ENCODE measurements at regions not wholly inside any gene's neighbourhood (a gene's known extent, or its start where the extent isn't known, plus 50 kb on each side); places are given as distances from the start of the nearest gene placed in this dataset.

DNA sequence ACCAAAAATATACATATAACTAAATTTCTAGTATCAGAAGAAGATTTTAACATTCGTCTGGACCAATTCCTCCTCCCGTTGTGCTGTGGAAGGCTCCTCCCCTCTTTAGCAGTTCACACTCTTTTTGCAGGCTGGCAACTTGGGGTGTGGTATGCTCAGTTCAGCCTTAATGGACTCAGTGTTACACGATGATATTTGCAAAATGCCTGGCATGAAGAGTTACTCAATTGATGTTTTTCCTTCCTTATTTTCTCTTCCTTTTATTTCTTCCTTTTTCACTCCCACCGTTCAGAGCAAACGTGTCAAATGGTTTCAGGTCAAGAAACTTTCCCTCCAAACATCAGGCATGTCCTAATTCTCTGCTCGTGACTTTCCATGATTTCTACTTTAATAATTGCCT lies 248.3 kb downstream of the PHF14 start:
- intact Hi-C loops (cut with micrococcal nuclease) = no loop called here
- H3K27me3 Mint-ChIP-seq (ENCODE audit: insufficient read depth) = peaks cover 6% of the 10 kb centered on the region
- H3K4me3 Mint-ChIP-seq = no peak overlapping the region
- no peaks in the 10 kb centered on the region for H3K4me1 Mint-ChIP-seq (ENCODE audit: low read depth)
- no peak overlapping the region for H3K27ac Mint-ChIP-seq
- H3K9me3 Mint-ChIP-seq = no peaks in the 10 kb centered on the region
- H3K36me3 Mint-ChIP-seq (ENCODE audit: low read depth) = no peaks in the 10 kb centered on the region
- DNase-seq (ENCODE audit: low spot score) = no peak

DNA sequence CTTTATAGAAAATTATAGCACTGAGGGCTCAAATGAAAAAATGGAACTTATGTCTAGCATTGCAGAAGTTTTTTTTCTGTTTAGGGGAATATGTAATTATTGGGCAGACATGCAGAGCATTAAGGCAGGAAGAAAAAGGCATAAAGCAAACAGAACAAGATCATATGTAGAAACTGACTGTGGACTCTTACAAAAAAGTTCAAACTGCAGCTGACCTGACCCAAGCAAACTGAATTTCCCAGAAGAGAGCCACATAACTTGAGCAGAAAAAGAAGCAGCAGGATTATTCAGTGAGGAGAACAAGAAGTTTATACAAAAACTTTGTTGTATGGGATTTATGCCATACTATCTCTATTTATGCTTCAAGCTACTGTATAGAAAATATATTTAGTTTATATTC lies 250.9 kb downstream of the PHF14 start:
- Mint-ChIP-seq H3K4me1 (ENCODE audit: low read depth) (no peaks in the 10 kb centered on the region), H3K36me3 (ENCODE audit: low read depth) (no peaks in the 10 kb centered on the region), H3K9me3 (no peaks in the 10 kb centered on the region), H3K4me3 (no peak overlapping the region), H3K27me3 (ENCODE audit: insufficient read depth) (peaks cover 6% of the 10 kb centered on the region), H3K27ac (no peak overlapping the region)
- DNase-seq (ENCODE audit: low spot score) = no peak
- intact Hi-C loops (cut with micrococcal nuclease) = no loop called here

GRCh38 chr7:11228515-11228914 lies 254.8 kb downstream of the PHF14 start:
- H3K27me3 Mint-ChIP-seq (ENCODE audit: insufficient read depth) = peaks cover 4% of the 10 kb centered on the region
- no peaks in the 10 kb centered on the region for H3K9me3 Mint-ChIP-seq
- H3K4me3 Mint-ChIP-seq = no peak overlapping the region
- no peak overlapping the region for H3K27ac Mint-ChIP-seq
- no peaks in the 10 kb centered on the region for H3K4me1 Mint-ChIP-seq (ENCODE audit: low read depth)
- no peaks in the 10 kb centered on the region for H3K36me3 Mint-ChIP-seq (ENCODE audit: low read depth)
- no peak for DNase-seq (ENCODE audit: low spot score)
- intact Hi-C loops (cut with micrococcal nuclease) = no loop called here

GRCh38 chr7:11231190-11231589 lies 257.5 kb downstream of the PHF14 start:
- no peaks in the 10 kb centered on the region for H3K36me3 Mint-ChIP-seq (ENCODE audit: low read depth)
- intact Hi-C loops (cut with micrococcal nuclease) = no loop called here
- peaks cover 5% of the 10 kb centered on the region for H3K27me3 Mint-ChIP-seq (ENCODE audit: insufficient read depth)
- DNase-seq (ENCODE audit: low spot score) = no peak
- no peaks in the 10 kb centered on the region for H3K9me3 Mint-ChIP-seq
- no peak overlapping the region for H3K4me3 Mint-ChIP-seq
- no peaks in the 10 kb centered on the region for H3K4me1 Mint-ChIP-seq (ENCODE audit: low read depth)
- no peak overlapping the region for H3K27ac Mint-ChIP-seq

- Mint-ChIP-seq H3K9me3 (no peaks in the 10 kb centered on the region), H3K27ac (no peak overlapping the region), H3K36me3 (ENCODE audit: low read depth) (no peaks in the 10 kb centered on the region), H3K27me3 (ENCODE audit: insufficient read depth) (peaks cover 5% of the 10 kb centered on the region), H3K4me1 (ENCODE audit: low read depth) (no peaks in the 10 kb centered on the region), H3K4me3 (no peak overlapping the region)
- no peak for DNase-seq (ENCODE audit: low spot score)
- intact Hi-C loops (cut with micrococcal nuclease) = no loop called here
Measured at GRCh38 chr7:11232462-11232861, 258.8 kb downstream of the PHF14 start.

GRCh38 chr7:11233871-11234270 lies 260.2 kb downstream of the PHF14 start:
- no peaks in the 10 kb centered on the region for H3K36me3 Mint-ChIP-seq (ENCODE audit: low read depth)
- H3K4me3 Mint-ChIP-seq = no peak overlapping the region
- H3K9me3 Mint-ChIP-seq = no peaks in the 10 kb centered on the region
- H3K27ac Mint-ChIP-seq = no peak overlapping the region
- H3K4me1 Mint-ChIP-seq (ENCODE audit: low read depth) = no peaks in the 10 kb centered on the region
- peaks cover 7% of the 10 kb centered on the region for H3K27me3 Mint-ChIP-seq (ENCODE audit: insufficient read depth)
- intact Hi-C loops (cut with micrococcal nuclease) = no loop called here
- DNase-seq (ENCODE audit: low spot score) = no peak

- Mint-ChIP-seq H3K4me3 (no peak overlapping the region), H3K27ac (no peak overlapping the region), H3K27me3 (ENCODE audit: insufficient read depth) (peaks cover 5% of the 10 kb centered on the region), H3K9me3 (no peaks in the 10 kb centered on the region), H3K4me1 (ENCODE audit: low read depth) (no peaks in the 10 kb centered on the region), H3K36me3 (ENCODE audit: low read depth) (no peaks in the 10 kb centered on the region)
- intact Hi-C loops (cut with micrococcal nuclease) = no loop called here
- no peak for DNase-seq (ENCODE audit: low spot score)
Measured at GRCh38 chr7:11235491-11235890, 261.8 kb downstream of the PHF14 start.

- H3K27ac Mint-ChIP-seq = no peak overlapping the region
- no peaks in the 10 kb centered on the region for H3K9me3 Mint-ChIP-seq
- H3K36me3 Mint-ChIP-seq (ENCODE audit: low read depth) = no peaks in the 10 kb centered on the region
- intact Hi-C loops (cut with micrococcal nuclease) = no loop called here
- no peak for DNase-seq (ENCODE audit: low spot score)
- no peak overlapping the region for H3K4me3 Mint-ChIP-seq
- no peaks in the 10 kb centered on the region for H3K4me1 Mint-ChIP-seq (ENCODE audit: low read depth)
- H3K27me3 Mint-ChIP-seq (ENCODE audit: insufficient read depth) = peaks cover 5% of the 10 kb centered on the region
Measured at GRCh38 chr7:11236680-11237079, 263.0 kb downstream of the PHF14 start.

DNA sequence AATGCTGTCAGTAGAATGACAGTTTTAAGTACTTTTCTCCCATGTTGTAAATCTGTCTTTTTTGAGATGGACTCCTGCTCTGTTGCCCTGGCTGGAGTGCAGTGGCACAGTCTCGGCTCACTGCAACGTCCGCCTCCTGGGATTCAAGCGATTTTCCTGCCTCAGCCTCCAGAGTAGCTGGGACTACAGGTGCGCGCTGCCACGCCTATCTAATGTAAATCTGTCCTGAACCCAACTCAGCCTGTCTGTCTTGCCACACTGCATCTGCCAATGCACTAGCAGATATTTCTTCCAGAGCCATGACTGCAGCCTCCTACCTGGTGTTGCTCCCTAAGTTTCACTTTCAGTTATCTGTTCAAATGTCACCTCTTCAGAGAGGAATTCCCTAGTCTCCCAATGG lies 264.1 kb downstream of the PHF14 start:
- intact Hi-C loops (cut with micrococcal nuclease) = no loop called here
- Mint-ChIP-seq H3K9me3 (no peaks in the 10 kb centered on the region), H3K4me1 (ENCODE audit: low read depth) (no peaks in the 10 kb centered on the region), H3K4me3 (no peak overlapping the region), H3K27ac (no peak overlapping the region), H3K27me3 (ENCODE audit: insufficient read depth) (peaks cover 5% of the 10 kb centered on the region), H3K36me3 (ENCODE audit: low read depth) (no peaks in the 10 kb centered on the region)
- DNase-seq (ENCODE audit: low spot score) = no peak

DNA sequence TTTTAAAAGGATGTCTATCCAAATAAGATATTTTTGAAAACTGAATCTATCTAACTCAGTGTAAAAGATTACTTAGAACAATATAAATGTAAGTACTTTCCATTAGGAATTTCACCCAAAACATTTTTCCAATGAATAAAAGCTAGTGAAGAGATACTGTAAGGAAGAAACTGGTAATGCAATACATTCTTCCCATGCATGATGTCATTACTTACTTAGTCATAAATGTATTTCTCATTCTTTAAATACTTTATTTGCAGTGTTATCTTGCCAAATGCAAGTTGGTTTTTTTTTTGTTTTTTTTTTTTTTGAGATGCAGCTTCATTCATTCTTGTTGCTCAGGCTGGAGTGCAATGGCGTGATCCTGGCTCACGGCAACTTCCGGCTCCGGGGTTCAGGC lies 265.6 kb downstream of the PHF14 start:
- no peak overlapping the region for H3K27ac Mint-ChIP-seq
- H3K36me3 Mint-ChIP-seq (ENCODE audit: low read depth) = no peaks in the 10 kb centered on the region
- DNase-seq (ENCODE audit: low spot score) = no peak
- no peak overlapping the region for H3K4me3 Mint-ChIP-seq
- no peaks in the 10 kb centered on the region for H3K9me3 Mint-ChIP-seq
- intact Hi-C loops (cut with micrococcal nuclease) = no loop called here
- H3K27me3 Mint-ChIP-seq (ENCODE audit: insufficient read depth) = peaks cover 5% of the 10 kb centered on the region
- no peaks in the 10 kb centered on the region for H3K4me1 Mint-ChIP-seq (ENCODE audit: low read depth)

- Mint-ChIP-seq H3K27me3 (ENCODE audit: insufficient read depth) (no peaks in the 10 kb centered on the region), H3K4me3 (no peak overlapping the region), H3K27ac (no peak overlapping the region), H3K36me3 (ENCODE audit: low read depth) (no peaks in the 10 kb centered on the region), H3K9me3 (no peaks in the 10 kb centered on the region), H3K4me1 (ENCODE audit: low read depth) (no peaks in the 10 kb centered on the region)
- intact Hi-C loops (cut with micrococcal nuclease) = no loop called here
- no peak for DNase-seq (ENCODE audit: low spot score)
Measured at GRCh38 chr7:11243739-11244138, 270.1 kb downstream of the PHF14 start.

DNA sequence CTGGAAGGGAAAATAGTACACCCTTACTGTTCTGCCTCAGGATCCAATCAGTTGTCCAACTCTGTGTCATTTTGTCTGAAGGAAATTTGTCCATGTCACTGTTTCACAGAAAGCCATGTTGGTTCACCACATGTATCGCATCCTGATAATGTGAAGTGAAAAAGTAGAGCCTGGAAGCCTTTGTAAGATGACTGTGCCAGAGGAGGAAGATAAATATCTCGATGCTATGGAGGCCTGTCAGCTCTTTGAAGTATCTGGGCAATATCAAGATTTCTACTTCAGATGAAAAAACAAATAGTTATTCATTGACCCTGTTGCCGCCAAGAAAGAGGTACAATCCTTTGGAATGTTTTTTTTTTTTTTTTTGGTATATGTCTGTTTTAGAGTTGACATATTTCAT lies 270.5 kb downstream of the PHF14 start:
- no peak overlapping the region for H3K4me3 Mint-ChIP-seq
- H3K27ac Mint-ChIP-seq = no peak overlapping the region
- no peaks in the 10 kb centered on the region for H3K27me3 Mint-ChIP-seq (ENCODE audit: insufficient read depth)
- H3K36me3 Mint-ChIP-seq (ENCODE audit: low read depth) = no peaks in the 10 kb centered on the region
- no peaks in the 10 kb centered on the region for H3K9me3 Mint-ChIP-seq
- H3K4me1 Mint-ChIP-seq (ENCODE audit: low read depth) = no peaks in the 10 kb centered on the region
- no peak for DNase-seq (ENCODE audit: low spot score)
- intact Hi-C loops (cut with micrococcal nuclease) = no loop called here

GRCh38 chr7:11247545-11247944 lies 273.9 kb downstream of the PHF14 start:
- Mint-ChIP-seq H3K27ac (no peak overlapping the region), H3K4me3 (no peak overlapping the region), H3K4me1 (ENCODE audit: low read depth) (no peaks in the 10 kb centered on the region), H3K27me3 (ENCODE audit: insufficient read depth) (no peaks in the 10 kb centered on the region), H3K9me3 (no peaks in the 10 kb centered on the region), H3K36me3 (ENCODE audit: low read depth) (no peaks in the 10 kb centered on the region)
- intact Hi-C loops (cut with micrococcal nuclease) = no loop called here
- no peak for DNase-seq (ENCODE audit: low spot score)

DNA sequence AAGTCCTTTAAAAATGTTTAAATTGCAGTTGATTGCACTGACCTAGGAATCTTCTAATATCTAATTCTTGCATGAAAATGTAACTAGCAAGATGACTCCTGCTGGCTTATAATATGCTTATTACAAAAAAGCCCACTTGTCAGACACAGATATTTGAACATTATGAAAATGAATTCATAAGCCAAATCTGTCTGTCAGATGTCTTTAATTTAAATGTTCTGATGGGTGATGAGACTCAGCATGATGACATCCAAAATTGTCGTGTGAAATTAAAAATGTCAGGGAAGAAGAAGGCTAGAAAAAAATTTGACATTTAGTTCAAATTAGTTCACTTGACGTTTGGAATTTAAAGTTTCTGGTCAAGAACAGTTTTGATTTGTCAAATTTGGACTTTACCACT lies 277.8 kb downstream of the PHF14 start:
- Mint-ChIP-seq H3K4me1 (ENCODE audit: low read depth) (no peaks in the 10 kb centered on the region), H3K27me3 (ENCODE audit: insufficient read depth) (no peaks in the 10 kb centered on the region), H3K9me3 (no peaks in the 10 kb centered on the region), H3K4me3 (no peak overlapping the region), H3K27ac (no peak overlapping the region), H3K36me3 (ENCODE audit: low read depth) (no peaks in the 10 kb centered on the region)
- intact Hi-C loops (cut with micrococcal nuclease) = no loop called here
- DNase-seq (ENCODE audit: low spot score) = no peak

Data from activated T-helper 1 cell treated with anti-CD3 and anti-CD28 coated beads, Interleukin-12 subunit alpha, Interleukin-12 subunit beta, Interleukin-2, Interleukin-4 antibody, amounts not matched to agents 30 ng/mL and 10 ng/mL and 1 ng/mL, durations not matched to agents 14 hours and 24 hours and 36 hours (primary cell).